SK-N-SH (cell line): ENCODE measurements at regions not wholly inside any gene's neighbourhood (a gene's known extent, or its start where the extent isn't known, plus 50 kb on each side); places are given as distances from the start of the nearest gene placed in this dataset.

Experiments
- CTCF ChIP-seq: fragments of 200-600 bp; sonication (generic); IDR thresholded peaks from 2 replicates; pipeline ENCODE4 v1.6.1; 2017; ENCODE audit warnings: antibody characterized with exemption, mild to moderate bottlenecking, moderate library complexity
- ELF1 ChIP-seq: IDR thresholded peaks from 2 replicates; pipeline ENCODE4 v1.4.0; 2012
- MAX ChIP-seq: IDR thresholded peaks from 2 replicates; pipeline ENCODE4 v1.4.0; 2012; ENCODE audit warnings: low read depth
- RAD21 ChIP-seq: IDR thresholded peaks from 2 replicates; pipeline ENCODE4 v1.6.1; 2012; ENCODE audit warnings: mild to moderate bottlenecking, low read length
- TF ChIP-seq, protein P1 (sequence below): IDR thresholded peaks from 2 replicates; pipeline ENCODE4; 2012

- no peak for TF ChIP-seq CTCF
- TF ChIP-seq RAD21 = no peak
- TF ChIP-seq MAX = no peak
- no peak for TF ChIP-seq ELF1
- TF ChIP-seq, protein P1, sequence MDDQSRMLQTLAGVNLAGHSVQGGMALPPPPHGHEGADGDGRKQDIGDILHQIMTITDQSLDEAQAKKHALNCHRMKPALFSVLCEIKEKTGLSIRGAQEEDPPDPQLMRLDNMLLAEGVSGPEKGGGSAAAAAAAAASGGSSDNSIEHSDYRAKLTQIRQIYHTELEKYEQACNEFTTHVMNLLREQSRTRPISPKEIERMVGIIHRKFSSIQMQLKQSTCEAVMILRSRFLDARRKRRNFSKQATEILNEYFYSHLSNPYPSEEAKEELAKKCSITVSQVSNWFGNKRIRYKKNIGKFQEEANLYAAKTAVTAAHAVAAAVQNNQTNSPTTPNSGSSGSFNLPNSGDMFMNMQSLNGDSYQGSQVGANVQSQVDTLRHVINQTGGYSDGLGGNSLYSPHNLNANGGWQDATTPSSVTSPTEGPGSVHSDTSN = no peak
Measured at GRCh38 chr12:124435806-124436345, 131.5 kb downstream of the NCOR2 start.
